ENCODE measurements at regions not wholly inside any gene's neighbourhood (a gene's known extent, or its start where the extent isn't known, plus 50 kb on each side); places are given as distances from the start of the nearest gene placed in this dataset.

GRCh38 chr2:194135463-194135862 lies 1521.6 kb upstream of the SLC39A10 start:
- TF ChIP-seq, protein P1, sequence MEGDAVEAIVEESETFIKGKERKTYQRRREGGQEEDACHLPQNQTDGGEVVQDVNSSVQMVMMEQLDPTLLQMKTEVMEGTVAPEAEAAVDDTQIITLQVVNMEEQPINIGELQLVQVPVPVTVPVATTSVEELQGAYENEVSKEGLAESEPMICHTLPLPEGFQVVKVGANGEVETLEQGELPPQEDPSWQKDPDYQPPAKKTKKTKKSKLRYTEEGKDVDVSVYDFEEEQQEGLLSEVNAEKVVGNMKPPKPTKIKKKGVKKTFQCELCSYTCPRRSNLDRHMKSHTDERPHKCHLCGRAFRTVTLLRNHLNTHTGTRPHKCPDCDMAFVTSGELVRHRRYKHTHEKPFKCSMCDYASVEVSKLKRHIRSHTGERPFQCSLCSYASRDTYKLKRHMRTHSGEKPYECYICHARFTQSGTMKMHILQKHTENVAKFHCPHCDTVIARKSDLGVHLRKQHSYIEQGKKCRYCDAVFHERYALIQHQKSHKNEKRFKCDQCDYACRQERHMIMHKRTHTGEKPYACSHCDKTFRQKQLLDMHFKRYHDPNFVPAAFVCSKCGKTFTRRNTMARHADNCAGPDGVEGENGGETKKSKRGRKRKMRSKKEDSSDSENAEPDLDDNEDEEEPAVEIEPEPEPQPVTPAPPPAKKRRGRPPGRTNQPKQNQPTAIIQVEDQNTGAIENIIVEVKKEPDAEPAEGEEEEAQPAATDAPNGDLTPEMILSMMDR (IDR thresholded peaks at IDR 0.05): no peak
- TF ChIP-seq BHLHE40 (IDR thresholded peaks at IDR 0.05; ENCODE audit: low read depth, low read length): no peak
- no peak for TF ChIP-seq NR3C1 (IDR thresholded peaks at IDR 0.05)
- no peak for TF ChIP-seq EP300 (IDR thresholded peaks at IDR 0.05)
- no peak for TF ChIP-seq POLR2A (IDR thresholded peaks at IDR 0.05; ENCODE audit: low read length)
- no peak for TF ChIP-seq MAX (IDR thresholded peaks at IDR 0.05)
- TF ChIP-seq RAD21 (conservative IDR thresholded peaks at IDR 0.05 in 1 of 2, IDR thresholded peaks at IDR 0.05 in 1 of 2): no peak
- TF ChIP-seq FOSL2 (IDR thresholded peaks at IDR 0.05): no peak
- TF ChIP-seq FOSL2 (CRISPR knock-in tag; IDR thresholded peaks at IDR 0.05): no peak
- TF ChIP-seq, protein P2, sequence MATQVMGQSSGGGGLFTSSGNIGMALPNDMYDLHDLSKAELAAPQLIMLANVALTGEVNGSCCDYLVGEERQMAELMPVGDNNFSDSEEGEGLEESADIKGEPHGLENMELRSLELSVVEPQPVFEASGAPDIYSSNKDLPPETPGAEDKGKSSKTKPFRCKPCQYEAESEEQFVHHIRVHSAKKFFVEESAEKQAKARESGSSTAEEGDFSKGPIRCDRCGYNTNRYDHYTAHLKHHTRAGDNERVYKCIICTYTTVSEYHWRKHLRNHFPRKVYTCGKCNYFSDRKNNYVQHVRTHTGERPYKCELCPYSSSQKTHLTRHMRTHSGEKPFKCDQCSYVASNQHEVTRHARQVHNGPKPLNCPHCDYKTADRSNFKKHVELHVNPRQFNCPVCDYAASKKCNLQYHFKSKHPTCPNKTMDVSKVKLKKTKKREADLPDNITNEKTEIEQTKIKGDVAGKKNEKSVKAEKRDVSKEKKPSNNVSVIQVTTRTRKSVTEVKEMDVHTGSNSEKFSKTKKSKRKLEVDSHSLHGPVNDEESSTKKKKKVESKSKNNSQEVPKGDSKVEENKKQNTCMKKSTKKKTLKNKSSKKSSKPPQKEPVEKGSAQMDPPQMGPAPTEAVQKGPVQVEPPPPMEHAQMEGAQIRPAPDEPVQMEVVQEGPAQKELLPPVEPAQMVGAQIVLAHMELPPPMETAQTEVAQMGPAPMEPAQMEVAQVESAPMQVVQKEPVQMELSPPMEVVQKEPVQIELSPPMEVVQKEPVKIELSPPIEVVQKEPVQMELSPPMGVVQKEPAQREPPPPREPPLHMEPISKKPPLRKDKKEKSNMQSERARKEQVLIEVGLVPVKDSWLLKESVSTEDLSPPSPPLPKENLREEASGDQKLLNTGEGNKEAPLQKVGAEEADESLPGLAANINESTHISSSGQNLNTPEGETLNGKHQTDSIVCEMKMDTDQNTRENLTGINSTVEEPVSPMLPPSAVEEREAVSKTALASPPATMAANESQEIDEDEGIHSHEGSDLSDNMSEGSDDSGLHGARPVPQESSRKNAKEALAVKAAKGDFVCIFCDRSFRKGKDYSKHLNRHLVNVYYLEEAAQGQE (IDR thresholded peaks at IDR 0.05): no peak
- no peak for TF ChIP-seq RFX5 (IDR thresholded peaks at IDR 0.05)
- no peak for TF ChIP-seq JUN (IDR thresholded peaks at IDR 0.05)
